ENCODE measurements at regions not wholly inside any gene's neighbourhood (a gene's known extent, or its start where the extent isn't known, plus 50 kb on each side); places are given as distances from the start of the nearest gene placed in this dataset.

DNA sequence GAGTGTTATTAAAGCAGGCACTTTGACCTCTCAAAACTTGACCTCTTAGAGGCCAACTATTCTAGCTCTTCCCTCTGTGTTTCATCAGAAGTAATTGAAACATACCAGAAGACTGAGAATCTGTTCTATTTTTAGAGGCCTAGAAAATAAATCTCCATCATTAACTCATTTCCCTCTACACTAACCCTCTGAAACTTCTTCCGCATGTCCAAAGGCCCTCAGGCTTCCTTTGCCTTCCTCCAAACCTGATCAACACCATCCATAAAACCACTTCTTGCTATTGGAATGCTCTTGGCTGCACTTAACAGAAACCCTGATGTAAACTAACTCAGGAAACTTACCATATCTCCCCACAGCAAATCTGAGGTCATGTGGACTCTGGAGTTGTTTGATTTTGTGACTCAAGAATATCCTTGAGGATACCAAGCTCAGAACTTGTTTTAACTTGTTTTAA lies 196.4 kb downstream of the RPAP3 start:
- DNase-seq: peak; percentile 96
- TF ChIP-seq, protein P1, sequence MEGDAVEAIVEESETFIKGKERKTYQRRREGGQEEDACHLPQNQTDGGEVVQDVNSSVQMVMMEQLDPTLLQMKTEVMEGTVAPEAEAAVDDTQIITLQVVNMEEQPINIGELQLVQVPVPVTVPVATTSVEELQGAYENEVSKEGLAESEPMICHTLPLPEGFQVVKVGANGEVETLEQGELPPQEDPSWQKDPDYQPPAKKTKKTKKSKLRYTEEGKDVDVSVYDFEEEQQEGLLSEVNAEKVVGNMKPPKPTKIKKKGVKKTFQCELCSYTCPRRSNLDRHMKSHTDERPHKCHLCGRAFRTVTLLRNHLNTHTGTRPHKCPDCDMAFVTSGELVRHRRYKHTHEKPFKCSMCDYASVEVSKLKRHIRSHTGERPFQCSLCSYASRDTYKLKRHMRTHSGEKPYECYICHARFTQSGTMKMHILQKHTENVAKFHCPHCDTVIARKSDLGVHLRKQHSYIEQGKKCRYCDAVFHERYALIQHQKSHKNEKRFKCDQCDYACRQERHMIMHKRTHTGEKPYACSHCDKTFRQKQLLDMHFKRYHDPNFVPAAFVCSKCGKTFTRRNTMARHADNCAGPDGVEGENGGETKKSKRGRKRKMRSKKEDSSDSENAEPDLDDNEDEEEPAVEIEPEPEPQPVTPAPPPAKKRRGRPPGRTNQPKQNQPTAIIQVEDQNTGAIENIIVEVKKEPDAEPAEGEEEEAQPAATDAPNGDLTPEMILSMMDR (IDR thresholded peaks at IDR 0.05): no peak
- peak overlapping the region; percentile 31 for H3K4me3 Mint-ChIP-seq

DNA sequence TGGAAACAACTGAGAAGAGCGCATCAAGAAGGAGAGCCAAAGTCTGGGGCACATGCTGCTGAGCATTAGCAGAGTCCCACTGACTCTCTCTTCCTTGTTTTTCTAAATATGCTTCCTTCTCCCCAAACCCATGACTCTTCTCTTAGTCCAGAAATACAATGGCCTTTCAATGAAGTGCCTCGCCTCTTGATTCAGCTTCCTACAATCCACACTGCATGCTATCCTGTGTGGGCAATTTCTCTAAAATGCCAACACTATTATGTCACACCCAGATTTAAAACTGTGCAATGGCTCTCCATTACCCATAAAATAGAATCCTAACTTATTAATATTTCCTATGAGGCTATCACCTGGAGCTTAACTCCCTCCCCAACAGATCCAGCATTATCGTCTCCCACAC lies 198.6 kb downstream of the RPAP3 start:
- H3K9me3 Mint-ChIP-seq: peaks cover 11% of the 10 kb centered on the region; the same call in 1 of the 2 replicates
- H3K27ac Mint-ChIP-seq: peak overlapping the region; percentile 68
- H3K27me3 Mint-ChIP-seq (ENCODE audit: insufficient read depth): no peaks in the 10 kb centered on the region
- peaks cover 30% of the 10 kb centered on the region for H3K36me3 Mint-ChIP-seq (ENCODE audit: low read depth)
- H3K4me1 Mint-ChIP-seq (ENCODE audit: low read depth): peaks cover 93% of the 10 kb centered on the region
- DNase-seq: peak; percentile 22
- TF ChIP-seq, protein P1 (IDR thresholded peaks at IDR 0.05): no peak
- no peak overlapping the region for H3K4me3 Mint-ChIP-seq

More for the DNA sequence above, 196.4 kb downstream of the RPAP3 start:
- peaks cover 17% of the 10 kb centered on the region for H3K9me3 Mint-ChIP-seq
- peaks cover 72% of the 10 kb centered on the region for H3K4me1 Mint-ChIP-seq (ENCODE audit: low read depth)
- H3K27me3 Mint-ChIP-seq (ENCODE audit: insufficient read depth): no peaks in the 10 kb centered on the region
- peak overlapping the region; percentile 98 for H3K27ac Mint-ChIP-seq
- H3K36me3 Mint-ChIP-seq (ENCODE audit: low read depth): peaks cover 35% of the 10 kb centered on the region

DNA sequence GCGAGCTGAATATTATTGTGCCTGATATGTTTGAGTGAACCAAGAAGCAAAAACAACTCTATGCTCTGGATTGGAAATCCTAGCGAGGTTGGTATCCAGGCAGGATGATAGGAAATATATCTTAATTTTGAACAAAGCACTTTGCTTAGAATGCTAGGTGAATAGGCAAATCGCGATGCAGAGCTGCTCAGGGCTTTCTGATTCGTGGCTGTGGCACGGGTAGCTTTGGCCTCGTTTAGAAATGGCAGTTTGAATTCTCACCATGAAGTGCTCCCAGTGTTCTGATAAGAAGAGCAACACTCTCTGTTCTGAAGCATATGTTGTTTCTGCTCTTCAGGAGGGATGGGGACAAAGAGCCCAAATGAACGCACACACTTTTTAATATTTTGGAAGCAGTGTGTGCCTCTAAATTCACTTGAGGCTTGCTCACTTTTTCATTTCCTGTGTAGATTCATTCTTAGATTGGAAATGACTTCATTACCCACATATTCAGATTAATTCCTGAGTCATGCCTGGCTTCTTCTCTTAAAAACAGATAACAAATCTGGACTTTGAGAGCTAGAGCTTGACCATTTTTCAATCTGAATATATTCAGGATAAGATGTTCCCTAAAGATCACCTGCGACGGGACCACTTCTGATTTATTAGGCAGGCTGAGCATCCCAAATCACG lies 200.9 kb downstream of the RPAP3 start:
- Mint-ChIP-seq H3K4me3 (peak overlapping the region; percentile 36), H3K27me3 (ENCODE audit: insufficient read depth) (no peaks in the 10 kb centered on the region), H3K27ac (peak overlapping the region; percentile 96), H3K4me1 (ENCODE audit: low read depth) (peaks cover 76% of the 10 kb centered on the region), H3K36me3 (ENCODE audit: low read depth) (peaks cover 38% of the 10 kb centered on the region), H3K9me3 (peaks cover 6% of the 10 kb centered on the region)
- DNase-seq: peak; percentile 78
- TF ChIP-seq, protein P1 (IDR thresholded peaks at IDR 0.05): no peak

DNA sequence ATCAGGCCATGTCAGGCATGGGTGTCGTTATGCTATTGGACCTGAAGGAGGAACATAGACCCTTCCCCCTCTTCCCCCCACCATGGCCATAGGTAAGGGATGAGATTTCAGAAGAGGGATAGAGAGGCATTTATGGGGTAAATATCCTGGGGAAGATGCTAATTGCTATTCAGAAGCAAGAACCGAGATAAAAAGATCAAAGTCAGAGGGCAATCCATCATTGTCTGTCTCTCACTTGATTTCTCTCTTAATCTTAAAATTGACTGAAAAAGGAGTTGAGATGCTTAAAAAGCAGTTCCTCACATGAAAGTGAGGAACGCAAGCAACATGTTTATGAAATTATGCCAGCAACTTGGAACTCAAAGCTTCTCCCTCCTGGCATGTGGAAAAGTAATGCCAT lies 212.0 kb downstream of the RPAP3 start:
- H3K9me3 Mint-ChIP-seq: peaks cover under 1% of the 10 kb centered on the region; the same call in 1 of the 2 replicates
- no peak overlapping the region for H3K27ac Mint-ChIP-seq
- H3K4me1 Mint-ChIP-seq (ENCODE audit: low read depth): peaks cover 18% of the 10 kb centered on the region
- H3K36me3 Mint-ChIP-seq (ENCODE audit: low read depth): no peaks in the 10 kb centered on the region; the same call in 1 of the 2 replicates
- TF ChIP-seq, protein P1 (IDR thresholded peaks at IDR 0.05): no peak
- H3K27me3 Mint-ChIP-seq (ENCODE audit: insufficient read depth): peaks cover 2% of the 10 kb centered on the region; the same call in 1 of the 2 replicates
- no peak for DNase-seq
- H3K4me3 Mint-ChIP-seq: no peak overlapping the region

DNA sequence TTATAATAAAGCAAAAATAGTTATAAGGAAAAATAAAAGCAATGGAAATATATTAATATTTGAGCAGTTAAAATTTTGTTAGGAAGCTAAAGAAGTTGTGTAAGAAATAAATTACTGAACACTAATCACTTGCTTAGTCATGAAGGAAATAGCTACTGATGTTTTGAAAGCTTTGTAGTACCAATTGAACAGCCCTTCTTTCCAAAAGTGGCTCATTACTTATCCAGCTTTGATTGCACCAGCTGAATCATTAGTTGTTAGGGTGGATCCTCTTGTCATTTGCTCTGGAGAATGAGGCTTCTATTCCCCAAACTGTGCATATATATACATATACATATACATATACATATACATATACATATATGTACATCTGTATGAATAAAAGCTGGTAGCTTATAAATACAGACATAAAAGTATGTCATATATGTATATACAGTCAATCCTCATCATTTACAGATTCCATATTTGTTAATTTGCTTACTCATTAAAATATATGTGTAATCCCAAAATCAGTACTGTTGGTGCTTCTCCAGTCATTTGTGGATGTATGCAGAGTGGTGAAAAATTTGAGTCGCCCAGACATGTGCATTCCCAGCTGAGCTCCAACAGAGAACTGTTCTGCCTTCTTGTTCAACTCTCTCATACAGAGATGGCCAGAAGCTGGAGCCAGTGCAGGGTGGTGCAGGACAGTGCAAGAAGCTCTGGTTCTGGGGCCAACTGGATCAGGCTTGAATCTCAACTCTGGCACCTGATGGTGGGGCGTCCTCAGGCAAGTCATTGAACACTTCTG lies 214.1 kb downstream of the RPAP3 start:
- no peak for DNase-seq
- H3K27me3 Mint-ChIP-seq (ENCODE audit: insufficient read depth): peaks cover 4% of the 10 kb centered on the region
- no peak overlapping the region for H3K4me3 Mint-ChIP-seq
- H3K9me3 Mint-ChIP-seq: no peaks in the 10 kb centered on the region; the same call in none of the 2 replicates
- TF ChIP-seq, protein P1 (IDR thresholded peaks at IDR 0.05): no peak
- H3K36me3 Mint-ChIP-seq (ENCODE audit: low read depth): peaks cover 4% of the 10 kb centered on the region; the same call in 1 of the 2 replicates
- peaks cover 22% of the 10 kb centered on the region for H3K4me1 Mint-ChIP-seq (ENCODE audit: low read depth)
- H3K27ac Mint-ChIP-seq: no peak overlapping the region
